ENCODE measurements at regions not wholly inside any gene's neighbourhood (a gene's known extent, or its start where the extent isn't known, plus 50 kb on each side); places are given as distances from the start of the nearest gene placed in this dataset.

DNA sequence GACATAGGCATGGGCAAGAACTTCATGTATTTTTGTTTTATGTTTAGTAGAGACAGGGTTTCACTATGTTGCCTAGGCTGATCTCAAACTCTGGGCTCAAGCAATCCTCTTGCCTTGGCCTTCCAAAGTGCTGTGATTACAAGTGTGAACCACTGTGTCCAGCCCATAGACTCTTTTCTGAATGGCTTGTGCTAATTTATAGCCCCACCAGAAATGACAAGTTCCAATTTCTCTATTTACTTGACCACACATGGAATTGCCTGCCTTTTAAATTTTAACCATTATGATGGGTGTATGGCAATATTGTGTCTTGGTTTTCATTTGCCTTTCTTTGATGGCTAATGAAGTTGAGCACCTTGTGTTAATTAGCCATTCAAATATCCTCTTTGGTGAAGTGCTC lies 85.8 kb upstream of the NECTIN1 start:
- TF ChIP-seq, protein P1, sequence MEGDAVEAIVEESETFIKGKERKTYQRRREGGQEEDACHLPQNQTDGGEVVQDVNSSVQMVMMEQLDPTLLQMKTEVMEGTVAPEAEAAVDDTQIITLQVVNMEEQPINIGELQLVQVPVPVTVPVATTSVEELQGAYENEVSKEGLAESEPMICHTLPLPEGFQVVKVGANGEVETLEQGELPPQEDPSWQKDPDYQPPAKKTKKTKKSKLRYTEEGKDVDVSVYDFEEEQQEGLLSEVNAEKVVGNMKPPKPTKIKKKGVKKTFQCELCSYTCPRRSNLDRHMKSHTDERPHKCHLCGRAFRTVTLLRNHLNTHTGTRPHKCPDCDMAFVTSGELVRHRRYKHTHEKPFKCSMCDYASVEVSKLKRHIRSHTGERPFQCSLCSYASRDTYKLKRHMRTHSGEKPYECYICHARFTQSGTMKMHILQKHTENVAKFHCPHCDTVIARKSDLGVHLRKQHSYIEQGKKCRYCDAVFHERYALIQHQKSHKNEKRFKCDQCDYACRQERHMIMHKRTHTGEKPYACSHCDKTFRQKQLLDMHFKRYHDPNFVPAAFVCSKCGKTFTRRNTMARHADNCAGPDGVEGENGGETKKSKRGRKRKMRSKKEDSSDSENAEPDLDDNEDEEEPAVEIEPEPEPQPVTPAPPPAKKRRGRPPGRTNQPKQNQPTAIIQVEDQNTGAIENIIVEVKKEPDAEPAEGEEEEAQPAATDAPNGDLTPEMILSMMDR (IDR thresholded peaks at IDR 0.05): no peak
- TF ChIP-seq POLR2A (IDR thresholded peaks at IDR 0.05): no peak
